ENCODE measurements at regions not wholly inside any gene's neighbourhood (a gene's known extent, or its start where the extent isn't known, plus 50 kb on each side); places are given as distances from the start of the nearest gene placed in this dataset.

DNA sequence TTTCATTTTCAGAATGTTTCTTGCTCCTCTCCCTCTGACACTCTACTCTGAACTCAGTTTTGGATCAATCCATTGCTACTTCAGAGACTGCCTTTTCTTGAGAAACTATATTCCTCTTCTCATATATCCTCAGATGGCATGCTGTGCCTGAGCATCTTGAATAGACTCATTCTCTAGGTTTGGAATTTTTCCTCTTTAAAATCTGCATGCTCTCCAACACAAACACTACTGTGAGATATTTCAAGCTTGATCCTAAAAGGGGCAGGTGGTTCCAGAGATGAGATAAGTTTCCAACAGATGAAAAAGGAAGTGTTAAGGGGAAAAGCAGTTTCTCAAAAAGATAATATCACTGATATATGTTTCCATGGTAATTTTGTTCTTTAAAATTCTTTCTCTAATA is 742.2 kb upstream of the EPHA6 start:
- Histone ChIP-seq H3K4me1 (no peaks in the 10 kb centered on the region), H3K27ac (no peak overlapping the region), H3K4me3 (no peak overlapping the region), H3K36me3 (no peaks in the 10 kb centered on the region), H3K9me3 (no peaks in the 10 kb centered on the region), H3K27me3 (no peaks in the 10 kb centered on the region)
- TF ChIP-seq, protein P1, sequence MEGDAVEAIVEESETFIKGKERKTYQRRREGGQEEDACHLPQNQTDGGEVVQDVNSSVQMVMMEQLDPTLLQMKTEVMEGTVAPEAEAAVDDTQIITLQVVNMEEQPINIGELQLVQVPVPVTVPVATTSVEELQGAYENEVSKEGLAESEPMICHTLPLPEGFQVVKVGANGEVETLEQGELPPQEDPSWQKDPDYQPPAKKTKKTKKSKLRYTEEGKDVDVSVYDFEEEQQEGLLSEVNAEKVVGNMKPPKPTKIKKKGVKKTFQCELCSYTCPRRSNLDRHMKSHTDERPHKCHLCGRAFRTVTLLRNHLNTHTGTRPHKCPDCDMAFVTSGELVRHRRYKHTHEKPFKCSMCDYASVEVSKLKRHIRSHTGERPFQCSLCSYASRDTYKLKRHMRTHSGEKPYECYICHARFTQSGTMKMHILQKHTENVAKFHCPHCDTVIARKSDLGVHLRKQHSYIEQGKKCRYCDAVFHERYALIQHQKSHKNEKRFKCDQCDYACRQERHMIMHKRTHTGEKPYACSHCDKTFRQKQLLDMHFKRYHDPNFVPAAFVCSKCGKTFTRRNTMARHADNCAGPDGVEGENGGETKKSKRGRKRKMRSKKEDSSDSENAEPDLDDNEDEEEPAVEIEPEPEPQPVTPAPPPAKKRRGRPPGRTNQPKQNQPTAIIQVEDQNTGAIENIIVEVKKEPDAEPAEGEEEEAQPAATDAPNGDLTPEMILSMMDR (IDR thresholded peaks at IDR 0.05): no peak
- TF ChIP-seq POLR2A (IDR thresholded peaks at IDR 0.05): no peak
- DNase-seq: no peak
- intact Hi-C loops (cut with DNase I; ENCODE audit: low total_unique reads): no loop called here

DNA sequence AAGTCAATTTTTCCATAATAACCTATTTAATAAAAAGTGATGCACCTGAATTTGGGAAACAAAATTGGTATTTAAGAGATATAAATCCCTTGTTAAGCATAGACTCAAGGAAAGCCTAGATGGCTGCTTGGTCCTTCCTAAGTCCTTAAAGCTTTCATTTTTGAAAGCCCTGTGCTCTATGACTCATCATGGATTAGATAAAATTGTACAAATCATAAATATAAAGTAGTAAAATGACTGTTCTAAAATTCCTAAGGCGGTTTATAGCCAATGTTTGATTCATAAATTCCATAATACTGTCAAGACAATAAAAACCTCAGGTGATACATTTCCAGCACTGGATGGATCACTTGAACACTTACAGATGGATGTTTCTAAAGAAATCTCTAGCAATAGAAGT is 730.8 kb upstream of the EPHA6 start:
- no peak for TF ChIP-seq POLR2A (IDR thresholded peaks at IDR 0.05)
- TF ChIP-seq, protein P1 (IDR thresholded peaks at IDR 0.05): no peak
- no peak for DNase-seq
- H3K36me3 ChIP-seq: no peaks in the 10 kb centered on the region

DNA sequence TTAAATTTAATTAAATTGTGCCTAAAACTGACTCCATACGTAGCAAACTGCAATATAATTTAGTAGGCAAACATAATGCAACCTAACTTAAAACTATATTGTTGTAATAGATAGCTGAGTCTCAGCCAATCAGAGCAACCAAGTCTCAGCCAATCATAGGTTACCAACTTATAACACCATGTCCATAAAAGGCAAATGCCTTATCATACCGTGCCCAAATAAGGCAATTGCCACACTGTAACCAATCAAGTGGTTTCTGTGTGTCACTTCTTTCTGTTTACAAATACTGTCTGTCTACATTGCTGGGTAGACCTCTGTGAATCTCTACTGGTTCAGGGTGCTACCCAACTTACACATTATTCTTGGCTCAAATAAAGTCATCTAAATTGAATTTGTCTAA is 728.4 kb upstream of the EPHA6 start:
- no peaks in the 10 kb centered on the region for H3K9me3 ChIP-seq
- no peak overlapping the region for H3K4me3 ChIP-seq
- no peaks in the 10 kb centered on the region for H3K4me1 ChIP-seq
- H3K36me3 ChIP-seq: no peaks in the 10 kb centered on the region
- no peak overlapping the region for H3K27ac ChIP-seq
- H3K27me3 ChIP-seq: no peaks in the 10 kb centered on the region
- intact Hi-C loops (cut with DNase I; ENCODE audit: low total_unique reads): no loop called here
- TF ChIP-seq, protein P1 (IDR thresholded peaks at IDR 0.05): no peak
- no peak for TF ChIP-seq POLR2A (IDR thresholded peaks at IDR 0.05)
- no peak for DNase-seq

More for the DNA sequence above, 730.8 kb upstream of the EPHA6 start:
- Histone ChIP-seq H3K4me1 (no peaks in the 10 kb centered on the region), H3K9me3 (no peaks in the 10 kb centered on the region), H3K27ac (no peak overlapping the region), H3K4me3 (no peak overlapping the region), H3K27me3 (no peaks in the 10 kb centered on the region)
- intact Hi-C loops (cut with DNase I; ENCODE audit: low total_unique reads): no loop called here

DNA sequence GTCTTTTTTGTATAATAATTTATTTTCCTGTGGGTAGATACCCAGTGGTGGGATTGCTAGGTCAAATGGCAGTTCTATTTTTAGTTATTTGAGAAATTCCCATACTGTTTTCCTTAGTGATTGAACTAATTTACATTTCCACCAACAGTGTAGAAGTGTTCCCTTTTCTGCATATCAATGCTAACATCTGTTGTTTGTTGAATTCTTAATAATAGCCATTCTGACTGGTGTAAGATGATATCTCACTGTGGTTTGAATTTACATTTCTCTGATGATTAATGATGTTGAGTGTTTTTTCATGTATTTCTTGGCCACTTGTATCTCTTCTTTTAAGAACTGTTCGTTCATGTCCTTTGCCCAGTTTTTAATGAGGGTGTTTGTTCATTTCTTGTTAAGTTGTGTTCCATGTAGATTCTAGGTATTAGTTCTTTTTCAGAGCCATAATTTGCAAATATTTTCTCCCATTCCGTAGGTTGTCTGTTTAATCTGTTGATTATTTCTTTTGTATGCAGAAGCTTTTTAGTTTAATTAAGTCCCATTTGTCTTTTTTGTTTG is 713.3 kb upstream of the EPHA6 start:
- H3K4me1 ChIP-seq: no peaks in the 10 kb centered on the region
- TF ChIP-seq POLR2A (IDR thresholded peaks at IDR 0.05): no peak
- TF ChIP-seq, protein P1 (IDR thresholded peaks at IDR 0.05): no peak
- intact Hi-C loops (cut with DNase I; ENCODE audit: low total_unique reads): no loop called here

DNA sequence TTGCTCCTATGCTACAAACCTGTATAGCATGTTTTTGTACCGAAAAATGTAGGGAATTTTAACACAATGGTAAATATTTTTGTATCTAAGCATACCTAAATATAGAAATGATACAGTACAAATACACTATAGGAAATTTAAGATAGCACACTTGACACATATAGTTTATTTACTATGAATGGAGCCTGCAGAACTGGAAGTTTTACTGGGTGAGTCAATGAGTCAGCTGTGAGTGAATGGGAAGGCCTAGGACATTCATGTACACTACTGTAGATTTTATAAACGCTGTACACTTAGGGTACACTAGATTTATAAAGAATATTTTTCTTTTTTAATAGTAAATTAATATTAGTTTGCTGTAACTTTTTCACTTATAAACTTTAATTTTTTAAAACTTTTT is 707.7 kb upstream of the EPHA6 start:
- no peaks in the 10 kb centered on the region for H3K36me3 ChIP-seq
- TF ChIP-seq, protein P1 (IDR thresholded peaks at IDR 0.05): no peak
- TF ChIP-seq POLR2A (IDR thresholded peaks at IDR 0.05): no peak
- H3K4me1 ChIP-seq: no peaks in the 10 kb centered on the region
- no peak for DNase-seq
- H3K27ac ChIP-seq: no peak overlapping the region
- no peak overlapping the region for H3K4me3 ChIP-seq
- no peaks in the 10 kb centered on the region for H3K9me3 ChIP-seq
- no peaks in the 10 kb centered on the region for H3K27me3 ChIP-seq
- intact Hi-C loops (cut with DNase I; ENCODE audit: low total_unique reads): no loop called here

More for the DNA sequence above, 713.3 kb upstream of the EPHA6 start:
- H3K27me3 ChIP-seq: no peaks in the 10 kb centered on the region
- no peaks in the 10 kb centered on the region for H3K36me3 ChIP-seq
- DNase-seq: no peak
- no peak overlapping the region for H3K4me3 ChIP-seq
- H3K27ac ChIP-seq: no peak overlapping the region
- no peaks in the 10 kb centered on the region for H3K9me3 ChIP-seq
